SK-N-SH treated with all-trans-retinoic acid at 6 μM for 48 hours (cell line): ENCODE measurements at regions not wholly inside any gene's neighbourhood (a gene's known extent, or its start where the extent isn't known, plus 50 kb on each side); places are given as distances from the start of the nearest gene placed in this dataset.
A peak's percentile ranks its signal among the peaks of the same experiment; 100 is the strongest.

Experiments
- ATAC-seq: fragments of 200-7000 bp; cut with Tn5 transposase; 3 replicates; pipeline ENCODE4 v1.9.1; 2020; ENCODE audit warnings: mild to moderate bottlenecking, moderate library complexity
- ARNTL ChIP-seq: fragments of 450-650 bp; formaldehyde crosslinking; IDR thresholded peaks from 2 replicates; pipeline ENCODE4 v1.5.0; 2020; ENCODE audit warnings: low read depth, mild to moderate bottlenecking, moderate library complexity, borderline replicate concordance
- CSDC2 ChIP-seq: fragments of 250-450 bp; sonication (Bioruptor Pico); IDR thresholded peaks from 2 replicates; pipeline ENCODE4 v1.5.0; 2020; ENCODE audit warnings: mild to moderate bottlenecking, moderate library complexity
- ESRRG ChIP-seq: fragments of 250-450 bp; sonication (Bioruptor Pico); IDR thresholded peaks from 2 replicates; pipeline ENCODE4 v1.6.1; 2021; ENCODE audit warnings: mild to moderate bottlenecking
- GLIS3 ChIP-seq: fragments of 250-450 bp; sonication (Bioruptor Pico); IDR thresholded peaks from 2 replicates; pipeline ENCODE4 v1.5.0; 2020; ENCODE audit warnings: mild to moderate bottlenecking, moderate library complexity
- ISL1 ChIP-seq: fragments of 250-450 bp; sonication (Bioruptor Pico); IDR thresholded peaks from 2 replicates; pipeline ENCODE4 v2.1.2; 2022; ENCODE audit warnings: mild to moderate bottlenecking, moderate library complexity
- PATZ1 ChIP-seq: fragments of 250-450 bp; sonication (Bioruptor Pico); IDR thresholded peaks from 2 replicates; pipeline ENCODE4 v1.8.0; 2020; ENCODE audit warnings: mild to moderate bottlenecking, moderate library complexity, borderline replicate concordance
- POU6F1 ChIP-seq: fragments of 250-450 bp; sonication (Bioruptor Pico); IDR thresholded peaks from 2 replicates; pipeline ENCODE4 v1.8.0; 2021; ENCODE audit warnings: low read depth, mild to moderate bottlenecking, moderate library complexity, borderline replicate concordance
- RARB ChIP-seq: fragments of 250-450 bp; sonication (Bioruptor Pico); IDR thresholded peaks from 2 replicates; pipeline ENCODE4 v1.8.0; 2021; ENCODE audit warnings: mild to moderate bottlenecking, moderate library complexity
- SNAI2 ChIP-seq: fragments of 250-450 bp; sonication (Bioruptor Pico); IDR thresholded peaks from 2 replicates; pipeline ENCODE4 v1.5.0; 2020; ENCODE audit warnings: mild to moderate bottlenecking, moderate library complexity
- TCF4 ChIP-seq: fragments of 250-450 bp; sonication (Bioruptor Pico); IDR thresholded peaks from 2 replicates; pipeline ENCODE4 v1.8.0; 2021; ENCODE audit warnings: mild to moderate bottlenecking, moderate library complexity, borderline replicate concordance
- TSHZ2 ChIP-seq: fragments of 250-450 bp; sonication (Bioruptor Pico); IDR thresholded peaks from 2 replicates; pipeline ENCODE4 v1.5.0; 2020; ENCODE audit warnings: mild to moderate bottlenecking, moderate library complexity
- ZC3H10 ChIP-seq: fragments of 250-450 bp; sonication (Bioruptor Pico); IDR thresholded peaks from 2 replicates; pipeline ENCODE4 v1.5.1; 2021; ENCODE audit warnings: mild to moderate bottlenecking, moderate library complexity
- ZFP30 ChIP-seq: fragments of 450-650 bp; formaldehyde crosslinking; IDR thresholded peaks from 2 replicates; pipeline ENCODE4 v1.5.0; 2022; ENCODE audit warnings: mild to moderate bottlenecking, moderate library complexity
- ZNF565 ChIP-seq: fragments of 450-650 bp; formaldehyde crosslinking; conservative IDR thresholded peaks from 2 replicates; pipeline ENCODE4 v1.5.0; 2020; ENCODE audit warnings: low read depth, mild to moderate bottlenecking, moderate library complexity
- ZNF70 ChIP-seq: fragments of 450-650 bp; formaldehyde crosslinking; IDR thresholded peaks from 2 replicates; pipeline ENCODE4 v1.5.0; 2020; ENCODE audit warnings: mild to moderate bottlenecking, moderate library complexity
- ZNF8 ChIP-seq: fragments of 450-650 bp; formaldehyde crosslinking; IDR thresholded peaks from 2 replicates; pipeline ENCODE4 v1.5.0; 2020; ENCODE audit warnings: mild to moderate bottlenecking, moderate library complexity
- TF ChIP-seq, protein P1 (sequence below): fragments of 250-450 bp; sonication (Bioruptor Pico); IDR thresholded peaks from 2 replicates; pipeline ENCODE4 v1.5.1; 2021; ENCODE audit warnings: mild to moderate bottlenecking, moderate library complexity

DNA sequence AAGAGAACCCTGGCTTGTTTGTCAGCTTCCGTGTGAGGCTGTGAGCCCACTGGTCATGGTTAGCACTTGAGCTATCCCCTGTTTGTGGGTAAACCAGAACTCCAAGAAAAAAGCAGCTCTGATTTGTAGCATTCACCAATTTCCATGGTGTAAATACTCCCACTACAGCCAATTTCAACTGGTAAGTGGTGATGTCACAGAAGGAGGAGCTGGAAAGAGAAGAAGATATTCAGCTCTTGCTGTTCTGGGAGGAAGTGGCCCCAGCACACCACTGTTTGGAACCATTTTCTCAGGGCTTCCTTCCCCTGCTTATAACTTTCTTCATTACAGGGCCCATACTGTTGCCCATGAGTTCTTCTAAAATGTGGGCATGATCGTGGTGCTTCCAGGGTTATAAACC, 500.1 kb upstream of the ZMIZ1 start:
- no peak for ATAC-seq
- TF ChIP-seq CSDC2 (CRISPR knock-in tag) (no peak), ZNF8 (CRISPR knock-in tag) (no peak), RARB (CRISPR knock-in tag) (no peak), ZFP30 (CRISPR knock-in tag) (no peak)

DNA sequence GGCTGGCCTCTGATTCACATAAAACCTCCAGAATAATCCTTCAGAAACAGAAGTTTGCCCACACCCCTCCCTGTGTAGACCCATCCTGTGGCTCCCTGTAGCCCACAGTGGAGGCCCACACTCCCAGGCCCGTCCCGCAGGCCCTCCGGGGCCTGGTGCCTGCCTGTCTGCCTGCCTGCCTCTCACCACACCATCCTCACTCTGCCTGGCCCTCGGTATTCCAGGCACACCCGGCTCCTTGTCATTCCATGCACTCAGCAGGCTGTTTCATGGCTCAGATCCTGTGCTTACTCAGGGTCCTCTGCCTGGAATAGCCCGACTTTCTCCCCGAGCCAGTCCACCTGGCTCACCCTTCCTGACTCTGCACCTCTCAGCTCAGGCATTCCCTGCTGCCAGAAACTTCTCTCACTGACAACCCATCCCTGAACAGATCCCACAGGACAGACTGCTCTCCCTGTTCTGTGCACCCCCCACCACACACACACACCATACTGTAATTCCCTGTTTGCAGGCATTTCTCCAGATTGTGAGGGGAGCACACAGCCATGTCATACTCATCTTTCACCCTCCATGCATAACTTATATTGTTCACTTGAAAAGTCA, 498.0 kb upstream of the ZMIZ1 start:
- ATAC-seq = peak; percentile 28; the same call in 2 of the 3 replicates
- TF ChIP-seq ESRRG = no peak
- no peak for TF ChIP-seq ZFP30 (CRISPR knock-in tag)
- no peak for TF ChIP-seq SNAI2 (CRISPR knock-in tag)
- TF ChIP-seq POU6F1 (CRISPR knock-in tag) = no peak
- no peak for TF ChIP-seq ZNF565
- TF ChIP-seq RARB (CRISPR knock-in tag) = no peak
- TF ChIP-seq TCF4 (CRISPR knock-in tag) = no peak
- no peak for TF ChIP-seq ISL1 (CRISPR knock-in tag)
- no peak for TF ChIP-seq ZNF8 (CRISPR knock-in tag)
- TF ChIP-seq, protein P1, sequence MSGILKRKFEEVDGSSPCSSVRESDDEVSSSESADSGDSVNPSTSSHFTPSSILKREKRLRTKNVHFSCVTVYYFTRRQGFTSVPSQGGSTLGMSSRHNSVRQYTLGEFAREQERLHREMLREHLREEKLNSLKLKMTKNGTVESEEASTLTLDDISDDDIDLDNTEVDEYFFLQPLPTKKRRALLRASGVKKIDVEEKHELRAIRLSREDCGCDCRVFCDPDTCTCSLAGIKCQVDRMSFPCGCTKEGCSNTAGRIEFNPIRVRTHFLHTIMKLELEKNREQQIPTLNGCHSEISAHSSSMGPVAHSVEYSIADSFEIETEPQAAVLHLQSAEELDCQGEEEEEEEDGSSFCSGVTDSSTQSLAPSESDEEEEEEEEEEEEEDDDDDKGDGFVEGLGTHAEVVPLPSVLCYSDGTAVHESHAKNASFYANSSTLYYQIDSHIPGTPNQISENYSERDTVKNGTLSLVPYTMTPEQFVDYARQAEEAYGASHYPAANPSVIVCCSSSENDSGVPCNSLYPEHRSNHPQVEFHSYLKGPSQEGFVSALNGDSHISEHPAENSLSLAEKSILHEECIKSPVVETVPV = no peak
- TF ChIP-seq PATZ1 = no peak
- TF ChIP-seq TSHZ2 (CRISPR knock-in tag) = no peak
- no peak for TF ChIP-seq ZNF70 (CRISPR knock-in tag)
- no peak for TF ChIP-seq CSDC2 (CRISPR knock-in tag)
- no peak for TF ChIP-seq GLIS3 (CRISPR knock-in tag)
- TF ChIP-seq ARNTL = no peak

DNA sequence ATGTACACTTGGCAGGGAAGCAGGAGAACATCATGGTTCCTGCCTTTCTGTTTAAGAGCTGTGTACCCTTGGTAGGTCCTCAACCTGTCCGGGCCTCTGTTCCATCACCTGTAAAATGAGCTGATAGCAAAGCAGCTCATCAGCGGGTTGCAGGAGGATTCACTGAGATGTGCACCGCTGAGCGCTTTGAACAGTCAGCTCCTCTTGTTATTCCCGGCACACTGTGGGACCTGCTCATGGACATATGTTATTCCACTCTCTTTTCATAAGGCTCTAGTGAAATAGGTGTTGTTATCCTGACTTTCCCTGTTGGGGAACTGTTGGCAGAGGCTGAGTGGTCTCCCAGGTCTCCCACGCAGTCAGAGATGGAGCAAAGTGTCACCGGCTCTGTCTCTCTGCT, 497.5 kb upstream of the ZMIZ1 start:
- TF ChIP-seq PATZ1 = no peak
- TF ChIP-seq ESRRG = no peak
- TF ChIP-seq ISL1 (CRISPR knock-in tag) = no peak
- TF ChIP-seq ZNF8 (CRISPR knock-in tag) = no peak
- no peak for TF ChIP-seq TCF4 (CRISPR knock-in tag)
- TF ChIP-seq ZFP30 (CRISPR knock-in tag) = no peak
- TF ChIP-seq POU6F1 (CRISPR knock-in tag) = no peak
- no peak for TF ChIP-seq ZC3H10 (CRISPR knock-in tag)
- TF ChIP-seq GLIS3 (CRISPR knock-in tag) = no peak
- ATAC-seq = no peak
